GM03348 (cell line): ENCODE measurements at regions not wholly inside any gene's neighbourhood (a gene's known extent, or its start where the extent isn't known, plus 50 kb on each side); places are given as distances from the start of the nearest gene placed in this dataset.
A peak's percentile ranks its signal among the peaks of the same experiment; 100 is the strongest.

Experiments used
- DNase-seq: peaks from one replicate; pipeline ENCODE4 v3.0.0; 2012; ENCODE audit warnings: low spot score

- peak; percentile 79 for DNase-seq
Observed at GRCh38 chr14:51396222-51396815, 156.3 kb downstream of the TMX1 start.

DNA sequence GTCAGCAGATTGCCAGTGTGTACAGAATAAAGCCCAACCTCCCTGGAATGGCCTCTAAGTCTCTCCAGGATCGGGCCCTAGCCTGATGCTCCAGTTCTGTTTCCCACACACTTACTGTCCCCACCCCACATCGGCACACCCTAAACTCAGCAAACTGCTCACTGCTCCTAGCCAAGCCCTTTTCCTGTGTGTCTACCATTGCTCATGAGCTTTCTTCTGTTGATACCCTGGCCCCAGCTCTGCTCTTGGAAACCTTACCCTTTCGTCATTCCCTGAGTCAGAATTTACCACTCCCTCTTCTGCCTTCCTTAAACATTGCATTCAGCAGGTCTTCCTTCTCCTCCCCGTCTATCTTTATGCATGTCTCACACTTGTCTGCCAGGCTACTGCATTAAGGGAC is 158.9 kb downstream of the TMX1 start:
- peak; percentile 44 for DNase-seq

GRCh38 chr14:51400139-51400538 is 160.1 kb downstream of the TMX1 start:
- no peak for DNase-seq

DNA sequence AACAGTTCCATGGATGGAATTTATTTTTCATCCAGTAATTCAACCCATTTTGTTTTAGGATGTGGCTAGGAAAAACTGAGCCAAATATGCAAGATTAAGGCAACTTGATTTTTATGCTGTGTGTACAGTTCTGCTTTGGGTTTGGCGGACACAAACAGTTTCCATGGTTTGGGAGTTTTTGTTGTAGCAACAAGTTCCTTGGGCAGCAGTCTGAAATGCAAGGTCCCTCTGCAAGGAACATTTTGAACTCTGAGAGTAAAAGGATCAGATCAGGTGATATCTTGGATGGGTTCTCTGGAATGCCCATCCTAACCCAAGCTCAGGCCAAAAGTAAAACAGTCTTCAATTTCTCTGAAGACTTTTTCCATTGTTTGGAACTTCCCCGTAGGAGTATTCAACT is 161.2 kb downstream of the TMX1 start:
- DNase-seq: no peak

DNA sequence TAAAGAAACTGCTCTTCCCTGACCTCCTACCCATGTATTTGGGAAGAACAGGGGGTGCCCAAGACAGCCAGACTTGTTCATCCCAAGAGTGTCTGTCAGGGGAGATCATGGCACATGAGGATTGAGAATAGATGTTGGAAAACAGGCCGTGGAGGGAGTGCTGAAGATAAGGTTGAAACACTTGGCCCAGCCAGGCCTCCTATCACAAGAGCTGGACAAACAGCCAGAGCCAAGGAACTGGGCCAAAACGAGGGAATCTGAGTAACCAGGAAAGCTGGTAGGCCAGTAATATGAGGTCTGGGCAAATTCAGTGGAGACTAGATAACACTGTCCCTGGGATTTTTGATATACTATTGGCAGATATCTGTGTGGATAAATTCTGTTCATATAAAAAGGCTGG is 161.7 kb downstream of the TMX1 start:
- no peak for DNase-seq

DNA sequence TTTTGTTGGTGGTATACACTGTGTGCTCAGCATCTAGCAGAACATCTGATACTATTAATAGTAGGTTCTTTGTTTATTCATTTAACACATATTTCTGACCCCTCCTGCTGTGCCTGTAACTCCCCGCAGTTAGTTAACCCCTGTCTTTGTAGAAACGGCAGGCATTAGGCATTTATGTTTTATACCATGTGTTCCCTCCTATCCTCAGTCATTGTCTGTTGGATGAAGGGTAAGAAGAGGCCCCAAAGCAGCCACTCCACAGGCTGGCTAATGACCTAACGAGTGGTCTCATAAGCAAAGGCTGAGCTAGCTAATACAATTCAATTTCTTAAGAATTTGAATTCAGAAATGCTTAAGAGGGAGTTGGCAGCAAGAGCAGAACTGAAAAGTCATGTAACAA is 170.8 kb downstream of the TMX1 start:
- no peak for DNase-seq

DNA sequence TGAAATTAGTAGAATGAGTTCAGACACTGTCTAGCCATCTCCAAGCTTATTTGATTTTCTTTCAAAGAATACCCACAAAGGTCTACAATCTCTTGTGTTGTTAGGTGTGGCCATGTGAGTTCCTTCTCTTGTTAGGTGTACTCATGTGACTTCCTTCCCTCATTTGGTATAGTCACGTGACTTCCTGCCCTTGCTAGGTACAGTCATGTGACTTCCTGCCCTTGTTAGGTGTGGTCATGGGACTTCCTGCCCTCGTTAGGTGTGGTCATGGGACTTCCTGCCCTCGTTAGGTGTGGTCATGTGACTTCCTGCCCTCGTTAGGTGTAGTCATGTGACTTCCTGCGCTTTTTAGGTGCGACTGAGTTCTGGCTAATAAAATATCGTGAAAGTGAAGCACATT is 179.6 kb downstream of the TMX1 start:
- DNase-seq: no peak

- no peak for DNase-seq
Observed at GRCh38 chr14:51422704-51423103, 182.7 kb downstream of the TMX1 start.

DNA sequence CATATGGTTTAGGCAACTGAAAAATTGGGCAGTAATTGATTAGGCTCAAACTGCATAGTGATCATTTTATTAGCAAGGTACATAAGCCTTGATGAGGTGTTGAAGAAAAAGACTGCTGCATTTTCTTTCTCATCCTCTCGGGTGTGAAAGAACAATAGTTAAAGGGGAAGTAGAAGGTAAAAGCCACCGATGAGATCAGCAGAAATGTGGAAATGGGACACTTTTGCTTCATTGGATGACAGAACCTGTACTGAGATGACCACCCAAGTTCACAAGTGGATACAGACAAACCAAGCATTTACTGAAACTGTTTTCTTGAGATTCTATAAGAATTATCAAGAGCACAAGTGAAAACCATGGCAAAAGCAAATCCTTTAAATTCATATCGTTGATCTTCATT is 184.0 kb downstream of the TMX1 start:
- DNase-seq: no peak

- peak; percentile 61 for DNase-seq
Observed at GRCh38 chr14:51424561-51425251, 184.7 kb downstream of the TMX1 start.

GRCh38 chr14:51428981-51429380 is 188.9 kb downstream of the TMX1 start:
- no peak for DNase-seq

- DNase-seq: no peak
Observed at GRCh38 chr14:51430079-51430478, 190.0 kb downstream of the TMX1 start.

- no peak for DNase-seq
Observed at GRCh38 chr14:51430633-51431032, 190.6 kb downstream of the TMX1 start.

GRCh38 chr14:51431033-51431709 is 191.1 kb downstream of the TMX1 start:
- DNase-seq: no peak

GRCh38 chr14:51431741-51432140 is 191.7 kb downstream of the TMX1 start:
- DNase-seq: no peak

GRCh38 chr14:51432302-51432948 is 192.4 kb downstream of the TMX1 start:
- no peak for DNase-seq

- DNase-seq: no peak
Observed at GRCh38 chr14:51436630-51437029, 196.6 kb downstream of the TMX1 start.

DNA sequence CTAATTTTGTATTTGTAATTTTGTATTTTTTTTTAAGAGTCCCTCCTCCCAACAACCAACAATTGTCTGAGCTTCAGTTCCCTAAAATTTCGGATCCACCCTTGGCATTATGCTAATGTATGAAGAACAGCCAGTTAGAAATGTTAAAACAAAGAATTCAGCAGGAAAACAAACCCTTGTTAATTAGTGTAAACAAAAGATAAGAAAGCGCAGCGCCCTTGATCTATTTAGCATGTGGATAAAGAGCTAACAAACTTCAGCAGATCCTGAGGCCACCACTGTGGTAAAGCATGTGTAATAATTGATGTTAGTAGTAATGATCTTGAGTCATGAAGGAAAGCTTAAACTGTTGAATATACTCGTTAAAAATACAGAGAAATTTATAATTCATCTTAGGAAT is 199.8 kb downstream of the TMX1 start:
- DNase-seq: no peak

GRCh38 chr14:51441001-51441400 is 201.0 kb downstream of the TMX1 start:
- no peak for DNase-seq

DNA sequence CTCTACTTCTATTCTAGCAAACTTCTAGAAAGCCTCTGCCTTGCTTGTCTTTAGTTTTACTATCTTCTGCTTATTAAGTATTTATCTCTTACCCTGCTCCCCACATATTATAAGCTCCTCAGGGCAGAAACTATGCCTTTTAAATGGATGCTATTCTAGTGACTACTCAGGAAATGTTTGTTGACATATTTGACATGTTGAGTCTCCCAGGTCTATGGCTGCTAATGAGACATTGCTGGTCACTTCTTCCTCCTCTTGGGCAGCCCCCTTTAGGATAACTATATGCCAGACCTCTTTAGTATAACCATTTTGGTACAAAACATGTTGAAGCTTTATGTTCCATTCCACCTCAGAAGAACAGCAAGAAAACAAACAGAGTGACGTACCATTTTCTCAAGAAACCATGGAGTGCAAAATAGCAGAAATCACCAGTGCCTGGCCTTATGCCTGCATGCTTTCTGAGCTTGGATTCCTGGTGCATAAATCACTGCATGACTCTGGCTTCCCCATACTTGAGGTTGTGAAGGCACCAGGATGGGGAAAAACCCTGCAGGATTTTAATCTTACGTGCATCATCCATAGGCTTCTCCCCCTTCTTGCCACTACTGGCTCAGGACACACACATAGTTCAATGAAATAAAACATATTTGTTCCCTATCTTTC is 202.6 kb downstream of the TMX1 start:
- DNase-seq: peak; percentile 83

DNA sequence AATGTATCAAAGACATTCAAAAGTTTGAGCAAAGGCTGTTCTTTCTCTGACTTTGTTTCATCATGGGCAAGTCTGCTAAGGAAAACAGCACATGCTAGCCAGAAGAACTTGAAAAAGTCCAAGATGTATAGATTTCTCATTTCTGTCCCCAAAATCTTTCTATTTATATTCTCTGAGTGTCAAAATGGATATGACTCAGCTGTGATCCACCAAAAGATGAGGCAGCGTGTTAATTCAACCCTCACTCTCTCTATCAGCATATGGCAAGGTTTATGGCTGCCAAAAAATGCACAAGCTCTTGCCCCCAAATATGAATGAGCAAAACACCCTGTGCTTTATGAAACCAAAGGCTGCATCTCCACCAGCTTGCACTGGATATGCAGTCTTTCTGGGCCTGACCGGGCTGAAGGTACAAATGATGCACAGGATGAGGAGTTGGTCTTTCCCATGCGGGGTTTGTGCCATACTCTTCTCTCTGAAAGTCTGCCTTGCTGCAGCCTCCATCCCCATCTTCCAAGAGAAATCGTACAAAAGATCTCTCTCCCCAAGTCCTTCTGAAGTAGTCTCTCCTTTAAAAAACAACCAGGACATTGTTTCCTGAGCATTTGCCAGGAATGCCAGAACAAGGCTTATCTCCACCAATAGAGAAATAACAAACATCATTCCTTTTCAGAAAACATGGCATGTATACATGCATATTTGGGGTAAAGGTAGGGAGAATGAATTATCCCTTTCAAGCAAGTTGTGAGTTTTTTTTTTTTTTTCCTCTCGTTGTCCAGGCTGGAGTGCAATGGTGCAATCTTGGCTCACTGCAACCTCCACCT is 203.4 kb downstream of the TMX1 start:
- peak; percentile 22 for DNase-seq
